ENCODE measurements at regions not wholly inside any gene's neighbourhood (a gene's known extent, or its start where the extent isn't known, plus 50 kb on each side); places are given as distances from the start of the nearest gene placed in this dataset.

DNA sequence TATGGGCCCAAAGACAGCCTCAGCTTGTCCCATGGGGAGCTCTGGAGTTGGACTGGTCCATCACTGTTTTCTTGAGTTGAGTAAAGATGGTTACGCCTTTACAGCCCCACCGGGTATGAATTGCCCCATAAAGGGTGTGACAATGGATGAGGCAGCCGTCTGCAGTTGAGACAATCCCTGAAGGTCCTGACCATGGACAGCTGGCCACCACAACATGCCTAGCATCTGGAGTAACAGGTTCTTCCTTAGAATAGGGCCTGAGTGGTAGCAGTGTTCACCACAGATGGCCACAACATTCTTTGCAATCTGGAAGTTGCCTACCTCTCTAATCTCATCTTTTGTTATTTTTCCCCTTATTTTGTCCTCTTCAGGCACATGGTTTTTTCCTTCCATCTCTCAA is 51.5 kb upstream of the HS3ST2 start:
- no peak for DNase-seq (ENCODE audit: low spot score)

DNA sequence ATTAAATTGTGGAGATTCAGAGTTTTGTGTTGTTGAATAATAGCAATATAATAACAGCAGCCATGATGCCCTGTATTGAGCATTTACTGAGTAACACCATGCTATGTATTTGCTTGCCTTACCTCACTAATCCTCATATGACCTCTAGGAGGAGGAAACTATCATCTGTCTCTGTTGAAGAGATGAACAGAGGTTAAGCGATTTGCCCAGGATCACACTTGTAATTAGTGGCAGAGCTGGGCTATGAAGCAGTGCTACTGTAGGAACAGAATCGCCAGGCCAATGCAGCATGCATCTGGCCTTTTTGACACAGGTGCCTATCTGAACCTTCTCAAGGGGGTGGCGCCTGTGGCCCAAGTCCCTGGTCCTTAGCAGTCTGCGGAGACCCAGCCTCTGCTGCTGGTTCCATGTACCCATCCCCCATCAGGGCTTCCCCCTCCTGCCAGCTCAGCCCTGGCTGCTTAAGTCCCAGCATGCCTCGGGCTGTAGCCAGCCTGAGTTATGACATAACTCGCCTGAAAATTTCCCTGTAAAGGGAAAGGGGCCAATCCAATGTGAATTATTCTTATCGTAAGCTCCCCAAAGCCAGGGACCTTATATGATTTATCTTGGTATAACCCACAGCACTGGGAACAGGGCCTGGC is 50.4 kb upstream of the HS3ST2 start:
- peak; percentile 70 for DNase-seq (ENCODE audit: low spot score)
